ENCODE measurements at regions not wholly inside any gene's neighbourhood (a gene's known extent, or its start where the extent isn't known, plus 50 kb on each side); places are given as distances from the start of the nearest gene placed in this dataset.
"Not testable (repeated sequence)": the region's sequence is repeated elsewhere in the genome, so short reads cannot be mapped to it uniquely, and the experiment has no call there.

- DNase-seq (ENCODE audit: low read depth): no peak
Measured at GRCh38 chr2:230593765-230594164, 118.9 kb upstream of the CAB39 start.

GRCh38 chr2:230594286-230594840 is 118.3 kb upstream of the CAB39 start:
- no peak for DNase-seq (ENCODE audit: low read depth)

GRCh38 chr2:230599853-230600252 is 112.8 kb upstream of the CAB39 start:
- DNase-seq (ENCODE audit: low read depth): no peak

GRCh38 chr2:230600285-230600684 is 112.4 kb upstream of the CAB39 start:
- DNase-seq (ENCODE audit: low read depth): no peak

- DNase-seq (ENCODE audit: low read depth): no peak
Measured at GRCh38 chr2:230600881-230601280, 111.8 kb upstream of the CAB39 start.

- DNase-seq (ENCODE audit: low read depth): no peak
Measured at GRCh38 chr2:230601510-230601909, 111.1 kb upstream of the CAB39 start.

- peak; percentile 28 for DNase-seq (ENCODE audit: low read depth)
Measured at GRCh38 chr2:230602562-230603230, 109.9 kb upstream of the CAB39 start.

- DNase-seq (ENCODE audit: low read depth): not testable (repeated sequence)
Measured at GRCh38 chr2:230603317-230603716, 109.3 kb upstream of the CAB39 start.

GRCh38 chr2:230604158-230604557 is 108.5 kb upstream of the CAB39 start:
- not testable (repeated sequence) for DNase-seq (ENCODE audit: low read depth)

- DNase-seq (ENCODE audit: low read depth): no peak
Measured at GRCh38 chr2:230614040-230614439, 98.6 kb upstream of the CAB39 start.

GRCh38 chr2:230614913-230615332 is 97.7 kb upstream of the CAB39 start:
- no peak for DNase-seq (ENCODE audit: low read depth)

GRCh38 chr2:230617256-230617706 is 95.4 kb upstream of the CAB39 start:
- DNase-seq (ENCODE audit: low read depth): not testable (repeated sequence)

GRCh38 chr2:230619491-230619890 is 93.2 kb upstream of the CAB39 start:
- no peak for DNase-seq (ENCODE audit: low read depth)

GRCh38 chr2:230625220-230625619 is 87.4 kb upstream of the CAB39 start:
- not testable (repeated sequence) for DNase-seq (ENCODE audit: low read depth)

GRCh38 chr2:230627091-230627490 is 85.6 kb upstream of the CAB39 start:
- DNase-seq (ENCODE audit: low read depth): not testable (repeated sequence)

- DNase-seq (ENCODE audit: low read depth): no peak
Measured at GRCh38 chr2:230627806-230628724, 84.6 kb upstream of the CAB39 start.

GRCh38 chr2:230631470-230631869 is 81.2 kb upstream of the CAB39 start:
- DNase-seq (ENCODE audit: low read depth): no peak

- DNase-seq (ENCODE audit: low read depth): no peak
Measured at GRCh38 chr2:230634146-230634545, 78.5 kb upstream of the CAB39 start.

GRCh38 chr2:230634721-230635313 is 77.8 kb upstream of the CAB39 start:
- not testable (repeated sequence) for DNase-seq (ENCODE audit: low read depth)

GRCh38 chr2:230636684-230637271 is 75.9 kb upstream of the CAB39 start:
- DNase-seq (ENCODE audit: low read depth): no peak

GRCh38 chr2:230637486-230637885 is 75.2 kb upstream of the CAB39 start:
- not testable (repeated sequence) for DNase-seq (ENCODE audit: low read depth)

- no peak for DNase-seq (ENCODE audit: low read depth)
Measured at GRCh38 chr2:230640540-230641011, 72.1 kb upstream of the CAB39 start.
